ENCODE measurements at regions not wholly inside any gene's neighbourhood (a gene's known extent, or its start where the extent isn't known, plus 50 kb on each side); places are given as distances from the start of the nearest gene placed in this dataset.
A peak's percentile ranks its signal among the peaks of the same experiment; 100 is the strongest.

- DNase-seq = no peak
Measured at GRCh38 chr11:111091321-111091938, 154.1 kb upstream of the POU2AF2 start.

GRCh38 chr11:111089759-111090158, 155.8 kb upstream of the POU2AF2 start:
- no peak for DNase-seq

GRCh38 chr11:111088847-111089355, 156.6 kb upstream of the POU2AF2 start:
- no peak for DNase-seq

GRCh38 chr11:111086058-111086457, 159.5 kb upstream of the POU2AF2 start:
- DNase-seq = no peak

- DNase-seq = no peak
Measured at GRCh38 chr11:111082664-111083063, 162.9 kb upstream of the POU2AF2 start.

- peak; percentile 27 for DNase-seq
Measured at GRCh38 chr11:111081021-111081511, 164.5 kb upstream of the POU2AF2 start.

GRCh38 chr11:111077530-111078322, 167.8 kb upstream of the POU2AF2 start:
- no peak for DNase-seq

- no peak for DNase-seq
Measured at GRCh38 chr11:111069066-111069465, 176.5 kb upstream of the POU2AF2 start.

GRCh38 chr11:111067994-111068393, 177.5 kb upstream of the POU2AF2 start:
- DNase-seq = no peak

- DNase-seq = no peak
Measured at GRCh38 chr11:111066846-111067245, 178.7 kb upstream of the POU2AF2 start.

- DNase-seq = no peak
Measured at GRCh38 chr11:111063726-111064517, 181.6 kb upstream of the POU2AF2 start.

GRCh38 chr11:111062420-111062819, 183.1 kb upstream of the POU2AF2 start:
- no peak for DNase-seq

GRCh38 chr11:111059726-111060125, 185.8 kb upstream of the POU2AF2 start:
- DNase-seq = no peak

- no peak for DNase-seq
Measured at GRCh38 chr11:111049131-111049530, 196.4 kb upstream of the POU2AF2 start.

- DNase-seq = no peak
Measured at GRCh38 chr11:111047374-111047773, 198.2 kb upstream of the POU2AF2 start.

- DNase-seq = no peak
Measured at GRCh38 chr11:111046291-111046690, 199.2 kb upstream of the POU2AF2 start.

GRCh38 chr11:111045874-111046273, 199.7 kb upstream of the POU2AF2 start:
- no peak for DNase-seq

GRCh38 chr11:111045407-111045803, 200.1 kb upstream of the POU2AF2 start:
- DNase-seq = no peak

- DNase-seq = no peak
Measured at GRCh38 chr11:111044751-111045406, 200.6 kb upstream of the POU2AF2 start.

GRCh38 chr11:111039982-111040381, 205.5 kb upstream of the POU2AF2 start:
- no peak for DNase-seq

- no peak for DNase-seq
Measured at GRCh38 chr11:111035746-111036145, 209.8 kb upstream of the POU2AF2 start.

GRCh38 chr11:111026241-111026640, 219.3 kb upstream of the POU2AF2 start:
- DNase-seq = no peak
